ENCODE measurements at regions not wholly inside any gene's neighbourhood (a gene's known extent, or its start where the extent isn't known, plus 50 kb on each side); places are given as distances from the start of the nearest gene placed in this dataset.
"Not testable (repeated sequence)": the region's sequence is repeated elsewhere in the genome, so short reads cannot be mapped to it uniquely, and the experiment has no call there.

- TF ChIP-seq CTCF (IDR thresholded peaks at IDR 0.05; ENCODE audit: control insufficient read depth, insufficient read depth, low read depth, low read length, missing control alignments): no peak
- H3K4me3 ChIP-seq (ENCODE audit: control insufficient read depth, low read depth, low read length): no peak overlapping the region
- no peak for DNase-seq (ENCODE audit: low read depth)
Measured at GRCh38 chr2:15819562-15820256, 120.6 kb upstream of the MYCN start.

GRCh38 chr2:15820257-15820566, 120.1 kb upstream of the MYCN start:
- no peak overlapping the region for H3K4me3 ChIP-seq (ENCODE audit: control insufficient read depth, low read depth, low read length)
- TF ChIP-seq CTCF (IDR thresholded peaks at IDR 0.05; ENCODE audit: control insufficient read depth, insufficient read depth, low read depth, low read length, missing control alignments): no peak
- no peak for DNase-seq (ENCODE audit: low read depth)

GRCh38 chr2:15820927-15821326, 119.4 kb upstream of the MYCN start:
- no peak overlapping the region for H3K4me3 ChIP-seq (ENCODE audit: control insufficient read depth, low read depth, low read length)
- no peak for TF ChIP-seq CTCF (IDR thresholded peaks at IDR 0.05; ENCODE audit: control insufficient read depth, insufficient read depth, low read depth, low read length, missing control alignments)
- DNase-seq (ENCODE audit: low read depth): no peak

GRCh38 chr2:15822151-15823044, 118.0 kb upstream of the MYCN start:
- DNase-seq (ENCODE audit: low read depth): no peak
- no peak overlapping the region for H3K4me3 ChIP-seq (ENCODE audit: control insufficient read depth, low read depth, low read length)
- no peak for TF ChIP-seq CTCF (IDR thresholded peaks at IDR 0.05; ENCODE audit: control insufficient read depth, insufficient read depth, low read depth, low read length, missing control alignments)

GRCh38 chr2:15823459-15824396, 116.6 kb upstream of the MYCN start:
- H3K4me3 ChIP-seq (ENCODE audit: control insufficient read depth, low read depth, low read length): no peak overlapping the region
- no peak for DNase-seq (ENCODE audit: low read depth)
- TF ChIP-seq CTCF (IDR thresholded peaks at IDR 0.05; ENCODE audit: control insufficient read depth, insufficient read depth, low read depth, low read length, missing control alignments): no peak

- H3K4me3 ChIP-seq (ENCODE audit: control insufficient read depth, low read depth, low read length); DNase-seq (ENCODE audit: low read depth): not testable (repeated sequence)
Measured at GRCh38 chr2:15824467-15824866, 115.9 kb upstream of the MYCN start.

Measured in AG09309 (cell line).